Choroid plexus epithelial cell (primary cell): ENCODE measurements at regions not wholly inside any gene's neighbourhood (a gene's known extent, or its start where the extent isn't known, plus 50 kb on each side); places are given as distances from the start of the nearest gene placed in this dataset.

Source experiments
- DNase-seq: peaks from one replicate; pipeline ENCODE4 v3.0.0-alpha.2; 2010; ENCODE audit warnings: low read depth
- H3K4me3 ChIP-seq: 2 replicates; pipeline ENCODE4 v1.5.1; 2011; ENCODE audit warnings: low read depth, mild to moderate bottlenecking, control low read depth, low read length, moderate library complexity
- TF ChIP-seq, protein P1 (sequence below): conservative IDR thresholded peaks from 2 replicates; pipeline ENCODE4 v1.5.1; 2011; ENCODE audit warnings: low read depth, mild to moderate bottlenecking, control low read depth, inconsistent platforms, low read length, moderate library complexity

DNA sequence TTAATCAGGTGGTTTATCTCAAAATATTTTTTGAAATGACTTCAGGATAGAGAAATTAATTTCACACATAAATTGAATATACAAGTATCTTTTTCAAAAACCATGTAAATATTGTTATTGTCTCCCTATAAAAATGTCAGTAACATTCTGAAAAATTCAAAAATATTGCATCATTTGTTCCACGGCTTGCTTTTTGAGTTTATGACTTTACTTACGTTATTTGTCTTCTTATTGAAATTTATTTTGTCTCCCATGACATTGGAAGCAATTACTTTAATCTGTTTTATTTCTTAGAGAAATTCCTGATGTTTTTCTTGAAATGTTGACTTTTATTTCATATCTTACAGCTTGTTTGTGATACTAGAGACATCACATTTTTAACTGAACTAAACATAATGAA, 56.9 kb upstream of the P2RY1 start:
- no peak overlapping the region for H3K4me3 ChIP-seq
- no peak for DNase-seq
- TF ChIP-seq, protein P1, sequence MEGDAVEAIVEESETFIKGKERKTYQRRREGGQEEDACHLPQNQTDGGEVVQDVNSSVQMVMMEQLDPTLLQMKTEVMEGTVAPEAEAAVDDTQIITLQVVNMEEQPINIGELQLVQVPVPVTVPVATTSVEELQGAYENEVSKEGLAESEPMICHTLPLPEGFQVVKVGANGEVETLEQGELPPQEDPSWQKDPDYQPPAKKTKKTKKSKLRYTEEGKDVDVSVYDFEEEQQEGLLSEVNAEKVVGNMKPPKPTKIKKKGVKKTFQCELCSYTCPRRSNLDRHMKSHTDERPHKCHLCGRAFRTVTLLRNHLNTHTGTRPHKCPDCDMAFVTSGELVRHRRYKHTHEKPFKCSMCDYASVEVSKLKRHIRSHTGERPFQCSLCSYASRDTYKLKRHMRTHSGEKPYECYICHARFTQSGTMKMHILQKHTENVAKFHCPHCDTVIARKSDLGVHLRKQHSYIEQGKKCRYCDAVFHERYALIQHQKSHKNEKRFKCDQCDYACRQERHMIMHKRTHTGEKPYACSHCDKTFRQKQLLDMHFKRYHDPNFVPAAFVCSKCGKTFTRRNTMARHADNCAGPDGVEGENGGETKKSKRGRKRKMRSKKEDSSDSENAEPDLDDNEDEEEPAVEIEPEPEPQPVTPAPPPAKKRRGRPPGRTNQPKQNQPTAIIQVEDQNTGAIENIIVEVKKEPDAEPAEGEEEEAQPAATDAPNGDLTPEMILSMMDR, result no peak

DNA sequence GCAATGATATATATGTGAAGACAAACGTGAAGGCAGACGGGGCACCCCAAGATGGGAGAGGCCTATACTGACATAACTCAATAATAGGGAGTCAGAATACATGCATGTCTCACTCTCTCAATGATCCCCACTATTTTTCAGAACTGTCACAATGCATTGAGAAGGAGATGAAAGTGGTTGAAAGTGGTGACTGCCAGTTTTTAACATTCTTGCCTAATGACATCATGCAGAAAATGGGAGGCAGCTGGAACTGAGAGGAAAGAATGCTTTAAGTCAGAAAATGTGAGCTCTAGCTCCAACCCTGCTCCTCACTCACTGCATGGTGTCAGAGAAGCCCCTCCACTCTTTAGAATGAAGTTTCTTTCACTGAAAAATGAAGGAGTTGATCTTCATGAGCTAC, 55.3 kb upstream of the P2RY1 start:
- DNase-seq, result peak; percentile 22
- TF ChIP-seq, protein P1, result no peak
- H3K4me3 ChIP-seq, result no peak overlapping the region

DNA sequence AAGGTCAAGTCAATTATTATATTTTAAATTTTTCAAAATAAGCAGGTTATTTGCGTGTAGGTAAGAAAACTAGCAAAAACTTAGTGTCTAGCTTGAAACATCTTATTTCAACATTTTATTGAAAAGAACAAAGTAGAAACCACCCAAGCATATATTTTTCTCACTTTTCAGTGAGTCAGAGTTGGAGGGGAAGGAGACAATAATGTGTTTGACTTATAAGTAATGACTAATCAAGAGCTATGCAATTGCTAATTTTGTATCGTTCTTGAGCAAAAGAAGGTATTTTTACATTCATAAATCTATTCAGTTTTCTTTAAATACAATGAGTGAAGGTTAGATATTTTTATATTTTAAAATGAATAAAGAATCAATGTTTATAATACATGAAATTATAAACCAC, 54.4 kb upstream of the P2RY1 start:
- TF ChIP-seq, protein P1, result no peak
- no peak overlapping the region for H3K4me3 ChIP-seq
- DNase-seq, result no peak

DNA sequence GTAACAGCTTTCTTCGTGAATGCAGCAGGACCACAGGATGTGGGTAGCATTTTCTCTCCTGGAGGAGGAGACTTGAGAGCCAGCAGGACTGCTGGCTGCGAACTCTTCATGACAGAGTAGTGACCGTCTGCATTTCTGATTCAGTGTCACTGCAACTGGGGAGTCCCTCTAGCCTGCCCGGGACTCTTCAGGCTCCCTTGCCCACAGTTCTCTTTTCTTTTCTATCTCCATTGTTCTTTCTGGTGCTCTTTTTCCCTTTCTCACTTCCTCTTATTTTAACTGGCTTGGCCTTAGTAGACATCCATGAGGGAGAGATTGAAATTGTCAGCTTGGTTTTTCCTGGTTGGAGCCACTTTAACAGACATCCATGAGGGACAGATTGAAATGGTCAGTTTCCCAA, 49.9 kb upstream of the P2RY1 start:
- DNase-seq, result no peak
- no peak overlapping the region for H3K4me3 ChIP-seq
- TF ChIP-seq, protein P1, result no peak
